ENCODE measurements at regions not wholly inside any gene's neighbourhood (a gene's known extent, or its start where the extent isn't known, plus 50 kb on each side); places are given as distances from the start of the nearest gene placed in this dataset.

DNA sequence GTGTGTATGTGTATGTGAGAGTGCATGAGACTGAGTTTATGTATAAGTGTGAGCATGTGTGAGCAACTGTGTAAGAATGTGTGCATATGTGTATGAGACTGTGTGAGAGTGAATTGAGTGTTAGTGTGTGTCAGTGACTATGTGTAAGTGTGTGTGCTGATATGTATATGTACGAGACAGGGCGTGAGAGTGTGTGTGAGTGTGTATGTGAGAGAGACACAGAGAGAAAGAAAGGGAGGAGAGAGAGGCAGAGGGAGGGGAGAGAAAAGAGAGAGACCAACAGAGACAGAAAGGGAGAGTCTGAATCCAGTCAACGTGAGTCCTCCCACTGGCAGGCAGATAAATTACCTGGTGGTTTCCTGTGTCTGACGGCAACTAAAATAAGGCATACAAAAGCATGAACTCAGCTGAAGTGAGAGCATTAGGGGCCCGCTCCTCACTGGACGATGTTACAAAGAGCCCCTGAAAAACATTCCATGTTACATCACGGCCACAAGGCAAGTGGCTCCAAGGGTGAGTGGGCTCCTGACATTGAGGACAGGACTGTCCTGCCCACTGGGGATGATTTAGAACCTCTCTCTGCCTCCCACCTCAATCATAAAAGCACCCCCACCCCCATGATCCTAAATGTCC, 66.6 kb upstream of the TIAM1 start:
- peaks cover 7% of the 10 kb centered on the region for H3K79me2 ChIP-seq (ENCODE audit: low read depth)
- H3K27me3 ChIP-seq: no peaks in the 10 kb centered on the region
- Mint-ChIP-seq H3K9me3 (peaks cover 2% of the 10 kb centered on the region), H3K36me3 (peaks cover 17% of the 10 kb centered on the region), H3K27me3 (ENCODE audit: insufficient read depth, low read depth) (no peaks in the 10 kb centered on the region), H3K4me3 (no peak overlapping the region), H3K4me1 (peaks cover 7% of the 10 kb centered on the region), H3K27ac (no peak overlapping the region)
- H3K4me3 ChIP-seq: no peak overlapping the region
- no peaks in the 10 kb centered on the region for H3F3A ChIP-seq (ENCODE audit: low read depth)
- TF ChIP-seq, protein P1, sequence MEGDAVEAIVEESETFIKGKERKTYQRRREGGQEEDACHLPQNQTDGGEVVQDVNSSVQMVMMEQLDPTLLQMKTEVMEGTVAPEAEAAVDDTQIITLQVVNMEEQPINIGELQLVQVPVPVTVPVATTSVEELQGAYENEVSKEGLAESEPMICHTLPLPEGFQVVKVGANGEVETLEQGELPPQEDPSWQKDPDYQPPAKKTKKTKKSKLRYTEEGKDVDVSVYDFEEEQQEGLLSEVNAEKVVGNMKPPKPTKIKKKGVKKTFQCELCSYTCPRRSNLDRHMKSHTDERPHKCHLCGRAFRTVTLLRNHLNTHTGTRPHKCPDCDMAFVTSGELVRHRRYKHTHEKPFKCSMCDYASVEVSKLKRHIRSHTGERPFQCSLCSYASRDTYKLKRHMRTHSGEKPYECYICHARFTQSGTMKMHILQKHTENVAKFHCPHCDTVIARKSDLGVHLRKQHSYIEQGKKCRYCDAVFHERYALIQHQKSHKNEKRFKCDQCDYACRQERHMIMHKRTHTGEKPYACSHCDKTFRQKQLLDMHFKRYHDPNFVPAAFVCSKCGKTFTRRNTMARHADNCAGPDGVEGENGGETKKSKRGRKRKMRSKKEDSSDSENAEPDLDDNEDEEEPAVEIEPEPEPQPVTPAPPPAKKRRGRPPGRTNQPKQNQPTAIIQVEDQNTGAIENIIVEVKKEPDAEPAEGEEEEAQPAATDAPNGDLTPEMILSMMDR (IDR thresholded peaks at IDR 0.05): no peak
- TF ChIP-seq EZH2 (IDR thresholded peaks at IDR 0.05): no peak
- no peak for TF ChIP-seq EZH2phosphoT487 (IDR thresholded peaks at IDR 0.05)
- H3K4me2 ChIP-seq: no peak overlapping the region
- no peaks in the 10 kb centered on the region for H3K9me3 ChIP-seq (ENCODE audit: low read depth)
- no peaks in the 10 kb centered on the region for H4K20me1 ChIP-seq (ENCODE audit: low read depth)
- DNase-seq (ENCODE audit: low spot score): no peak
- no peaks in the 10 kb centered on the region for H3K36me3 ChIP-seq
- no peak overlapping the region for H3K9ac ChIP-seq
- H3K27ac ChIP-seq: no peak overlapping the region
- no peak overlapping the region for H2AFZ ChIP-seq (replicated peaks)
- no peaks in the 10 kb centered on the region for H3K4me1 ChIP-seq

- Histone ChIP-seq H3F3A (ENCODE audit: low read depth) (no peaks in the 10 kb centered on the region), H3K4me2 (no peak overlapping the region), H3K27me3 (no peaks in the 10 kb centered on the region), H3K79me2 (ENCODE audit: low read depth) (peaks cover 7% of the 10 kb centered on the region), H4K20me1 (ENCODE audit: low read depth) (peaks cover 4% of the 10 kb centered on the region), H2AFZ (replicated peaks) (no peak overlapping the region), H3K4me3 (no peak overlapping the region), H3K4me1 (no peaks in the 10 kb centered on the region), H3K36me3 (no peaks in the 10 kb centered on the region), H3K27ac (no peak overlapping the region), H3K9me3 (ENCODE audit: low read depth) (no peaks in the 10 kb centered on the region), H3K9ac (no peak overlapping the region)
- H3K27me3 Mint-ChIP-seq (ENCODE audit: insufficient read depth, low read depth): no peaks in the 10 kb centered on the region
- DNase-seq (ENCODE audit: low spot score): no peak
- no peak overlapping the region for H3K27ac Mint-ChIP-seq
- H3K9me3 Mint-ChIP-seq: peaks cover 2% of the 10 kb centered on the region
- TF ChIP-seq EZH2 (IDR thresholded peaks at IDR 0.05) (no peak), EZH2phosphoT487 (IDR thresholded peaks at IDR 0.05) (no peak)
- TF ChIP-seq, protein P1 (IDR thresholded peaks at IDR 0.05): no peak
- H3K4me1 Mint-ChIP-seq: peaks cover 9% of the 10 kb centered on the region
- H3K36me3 Mint-ChIP-seq: peaks cover 12% of the 10 kb centered on the region
- H3K4me3 Mint-ChIP-seq: no peak overlapping the region
These were observed 65.9 kb upstream of the TIAM1 start for GRCh38 chr21:31409831-31410487.

- H3K4me1 Mint-ChIP-seq: peaks cover 16% of the 10 kb centered on the region
- peaks cover 13% of the 10 kb centered on the region for H3K36me3 Mint-ChIP-seq
- H3K27me3 Mint-ChIP-seq (ENCODE audit: insufficient read depth, low read depth): no peaks in the 10 kb centered on the region
- Histone ChIP-seq H3K9ac (no peak overlapping the region), H3K9me3 (ENCODE audit: low read depth) (no peaks in the 10 kb centered on the region), H2AFZ (replicated peaks) (no peak overlapping the region), H3K4me2 (no peak overlapping the region), H3K4me1 (peaks cover 3% of the 10 kb centered on the region), H3F3A (ENCODE audit: low read depth) (no peaks in the 10 kb centered on the region), H4K20me1 (ENCODE audit: low read depth) (peaks cover 14% of the 10 kb centered on the region), H3K79me2 (ENCODE audit: low read depth) (peaks cover 9% of the 10 kb centered on the region), H3K27me3 (no peaks in the 10 kb centered on the region), H3K27ac (no peak overlapping the region), H3K36me3 (no peaks in the 10 kb centered on the region), H3K4me3 (no peak overlapping the region)
- peaks cover 2% of the 10 kb centered on the region for H3K9me3 Mint-ChIP-seq
- no peak for DNase-seq (ENCODE audit: low spot score)
- no peak overlapping the region for H3K4me3 Mint-ChIP-seq
- no peak overlapping the region for H3K27ac Mint-ChIP-seq
- TF ChIP-seq EZH2 (IDR thresholded peaks at IDR 0.05) (no peak), EZH2phosphoT487 (IDR thresholded peaks at IDR 0.05) (no peak)
- TF ChIP-seq, protein P1 (IDR thresholded peaks at IDR 0.05): no peak
These were observed 64.4 kb upstream of the TIAM1 start for GRCh38 chr21:31408301-31409088.
